SK-N-SH (cell line): ENCODE measurements at regions not wholly inside any gene's neighbourhood (a gene's known extent, or its start where the extent isn't known, plus 50 kb on each side); places are given as distances from the start of the nearest gene placed in this dataset.
"Not testable (repeated sequence)": the region's sequence is repeated elsewhere in the genome, so short reads cannot be mapped to it uniquely, and the experiment has no call there.

Experiments
- CTCF ChIA-PET: fragments of 300-600, 350-600 bp; formaldehyde crosslinking; extraction: SDS; loops from one replicate; lab custom pipeline; 2021; lab: Yijun Ruan, JAX
- POLR2A ChIA-PET: fragments of 350-600 bp; sonication (Branson Sonifier 250); formaldehyde crosslinking; extraction: SDS; loops from one replicate; lab custom pipeline; 2020; ENCODE audit warnings: antibody characterized with exemption, inconsistent platforms; lab: Yijun Ruan, JAX
- DNase-seq: peaks from one replicate; pipeline ENCODE4 v3.0.0; 2012
- H2AFZ ChIP-seq: fragments of 200-600 bp; sonication (generic); 2 replicates; pipeline ENCODE4 v1.8.1; 2016; ENCODE audit warnings: antibody characterized with exemption, mild to moderate bottlenecking, low read depth
- H3F3A ChIP-seq: fragments of 200-600 bp; sonication (generic); replicated peaks from 2 replicates; pipeline ENCODE3; 2016; ENCODE audit warnings: antibody characterized with exemption, mild to moderate bottlenecking; ENCODE audit not compliant: insufficient read depth
- H3K27ac ChIP-seq, 2 experiments: fragments of 200-500 bp in 1 of 2; fragments of 200-600 bp in 1 of 2; sonication (Bioruptor generic) in 1 of 2; sonication (generic), shearing (Covaris generic) in 1 of 2; 2 replicates each; pipeline versions ENCODE4 v1.5.1 to v1.6.1; 2014 to 2016; ENCODE audit warnings: low read depth in 2 of 2, inconsistent platforms in 1 of 2, low read length in 1 of 2, mild to moderate bottlenecking in 1 of 2, mixed read lengths in 1 of 2
- H3K27me3 ChIP-seq: fragments of 200-600 bp; sonication (generic), shearing (Covaris generic); 2 replicates; pipeline ENCODE4 v1.6.1; 2016; ENCODE audit warnings: mixed run types; ENCODE audit not compliant: insufficient read depth
- H3K36me3 ChIP-seq, 2 experiments: fragments of 200-500 bp in 1 of 2; fragments of 200-600 bp in 1 of 2; sonication (Bioruptor generic) in 1 of 2; sonication (generic) in 1 of 2; replicated peaks in 1 of 2; 2 replicates each; pipeline versions ENCODE3 to v1.5.1; 2014 to 2016; ENCODE audit warnings: low read length in 1 of 2, mild to moderate bottlenecking in 1 of 2; ENCODE audit not compliant: insufficient read depth in 2 of 2, control insufficient read depth in 1 of 2
- H3K4me1 ChIP-seq, 2 experiments: fragments of 200-500 bp in 1 of 2; fragments of 200-600 bp in 1 of 2; sonication (Bioruptor generic) in 1 of 2; sonication (generic), shearing (Covaris generic) in 1 of 2; 2 replicates each; pipeline versions ENCODE4 v1.5.1 to v1.6.1; 2014 to 2016; ENCODE audit warnings: low read depth in 1 of 2, low read length in 1 of 2, mixed run types in 1 of 2; ENCODE audit not compliant: insufficient read depth in 2 of 2, control insufficient read depth in 1 of 2
- H3K4me2 ChIP-seq: fragments of 200-600 bp; sonication (generic), shearing (Covaris generic); 2 replicates; pipeline ENCODE4 v1.6.1; 2017; ENCODE audit warnings: mixed run types
- H3K4me3 ChIP-seq, 2 experiments: fragments of 200-500 bp in 1 of 2; fragments of 200-600 bp in 1 of 2; sonication (Bioruptor generic) in 1 of 2; sonication (generic), shearing (Covaris generic) in 1 of 2; 2 replicates each; pipeline versions ENCODE4 v1.5.1 to v1.8.1; 2014 to 2016; ENCODE audit warnings: low read depth in 2 of 2, inconsistent platforms in 1 of 2, low read length in 1 of 2, mild to moderate bottlenecking in 1 of 2, mixed read lengths in 1 of 2, moderate library complexity in 1 of 2
- H3K79me2 ChIP-seq: fragments of 200-600 bp; sonication (generic); 2 replicates; pipeline ENCODE4 v1.8.1; 2017; ENCODE audit warnings: mild to moderate bottlenecking; ENCODE audit not compliant: insufficient read depth
- H3K9ac ChIP-seq: fragments of 200-600 bp; sonication (generic); 2 replicates; pipeline ENCODE4 v1.6.1; 2017; ENCODE audit warnings: mixed run types
- H3K9me2 ChIP-seq: fragments of 200-600 bp; sonication (generic); 2 replicates; pipeline ENCODE4 v1.6.1; 2017; ENCODE audit warnings: mixed run types
- H3K9me3 ChIP-seq: fragments of 200-600 bp; sonication (generic); 2 replicates; pipeline ENCODE4 v1.6.1; 2017; ENCODE audit warnings: mixed run types, mild to moderate bottlenecking, moderate library complexity
- H4K20me1 ChIP-seq: fragments of 200-600 bp; sonication (generic); 2 replicates; pipeline ENCODE4 v1.6.1; 2017; ENCODE audit warnings: mild to moderate bottlenecking, mixed run types; ENCODE audit not compliant: insufficient read depth
- CHD2 ChIP-seq: fragments of 150-350 bp; IDR thresholded peaks from 2 replicates; pipeline ENCODE4 v1.6.1; 2018; ENCODE audit warnings: low read length; ENCODE audit not compliant: partially characterized antibody
- ELF1 ChIP-seq: IDR thresholded peaks from 2 replicates; pipeline ENCODE4 v1.4.0; 2012
- FOXJ3 ChIP-seq: sonication (generic); formaldehyde crosslinking; IDR thresholded peaks from 2 replicates; pipeline ENCODE4 v1.5.1; 2020; ENCODE audit warnings: mild to moderate bottlenecking, missing genetic modification reagents
- FOXM1 ChIP-seq: IDR thresholded peaks from 2 replicates; pipeline ENCODE4 v1.4.0; 2012; ENCODE audit warnings: low read depth, mild to moderate bottlenecking
- MXI1 ChIP-seq: IDR thresholded peaks from 2 replicates; pipeline ENCODE4 v1.6.1; 2012; ENCODE audit warnings: mild to moderate bottlenecking, low read depth, low read length, improper control_type of control experiment
- RCOR1 ChIP-seq: fragments of 150-350 bp; IDR thresholded peaks from 2 replicates; pipeline ENCODE4 v1.6.1; 2017; ENCODE audit warnings: antibody characterized with exemption, low read length
- SMC3 ChIP-seq: IDR thresholded peaks from 2 replicates; pipeline ENCODE4 v1.6.1; 2012; ENCODE audit warnings: low read depth, low read length, improper control_type of control experiment
- YY1 ChIP-seq: IDR thresholded peaks from 2 replicates; pipeline ENCODE4 v1.4.0; 2012; ENCODE audit warnings: low read depth, mild to moderate bottlenecking
- WGBS: methylation state at CpG from one replicate; pipeline ENCODE4 v1.1.6; 2017; ENCODE audit warnings: low lambda C conversion rate; 5-methylcytosine and 5-hydroxymethylcytosine counted together
- TF ChIP-seq, protein P1 (sequence below): IDR thresholded peaks from 2 replicates; pipeline ENCODE4 v1.4.0; 2012; ENCODE audit warnings: low read depth
- TF ChIP-seq, protein P2 (sequence below): IDR thresholded peaks from 2 replicates; pipeline ENCODE4 v1.4.0; 2012; ENCODE audit warnings: low read depth, borderline replicate concordance
- TF ChIP-seq, protein P3 (sequence below): IDR thresholded peaks from 2 replicates; pipeline ENCODE4 v1.4.0; 2012; ENCODE audit warnings: low read depth, borderline replicate concordance
- TF ChIP-seq, protein P4 (sequence below): fragments of 200-600 bp; sonication (generic); IDR thresholded peaks from 2 replicates; pipeline ENCODE4 v1.6.1; 2017; ENCODE audit warnings: antibody characterized with exemption, mild to moderate bottlenecking, moderate library complexity

DNA sequence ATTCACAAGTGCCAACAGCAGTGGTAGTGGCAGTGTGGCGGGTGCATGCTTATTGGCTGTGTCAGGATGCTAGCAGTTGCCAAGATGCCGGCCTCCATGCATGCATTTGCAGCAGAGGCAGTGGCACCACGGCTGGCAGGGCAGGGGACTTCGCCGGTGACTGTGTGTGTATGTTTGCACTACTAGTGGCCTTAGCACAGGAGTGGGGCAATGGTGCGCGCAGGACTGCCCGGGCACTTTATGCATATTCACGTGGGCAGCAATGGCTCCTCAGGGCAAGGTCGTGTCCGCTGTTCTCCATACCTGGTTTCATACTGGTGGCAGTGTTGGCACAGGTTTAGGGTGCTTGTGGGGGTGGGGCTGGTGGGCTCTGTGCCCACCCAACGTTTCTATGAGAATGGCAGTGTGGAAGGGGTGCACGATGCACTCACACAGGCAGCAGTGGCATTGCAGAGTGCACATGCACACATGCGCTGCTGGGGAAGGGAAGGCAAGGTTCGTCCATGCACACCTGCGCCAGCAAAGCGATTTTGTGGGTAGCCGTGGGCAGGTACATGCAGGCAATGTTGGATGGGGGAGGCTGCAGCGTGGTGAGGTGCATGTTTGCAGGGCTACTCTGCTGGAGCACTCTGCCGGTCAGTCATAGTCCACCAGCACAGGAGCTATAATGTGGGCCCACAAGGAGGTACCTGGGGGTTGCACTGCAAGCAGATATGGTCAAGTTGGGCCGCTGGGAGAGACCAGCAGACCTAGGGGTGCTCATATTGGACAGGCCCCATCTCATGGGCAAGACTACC lies 338.9 kb upstream of the TECRL start:
- no peak for TF ChIP-seq CHD2
- CTCF ChIA-PET: no interaction called here
- POLR2A ChIA-PET: no interaction called here
- Histone ChIP-seq H3K9me3 (no peaks in the 10 kb centered on the region), H3K79me2 (no peaks in the 10 kb centered on the region), H3K4me2 (no peak overlapping the region), H2AFZ (no peak overlapping the region), H3K4me1 (no peaks in the 10 kb centered on the region), H3K9ac (no peak overlapping the region), H3K27ac (no peak overlapping the region), H3K27me3 (no peaks in the 10 kb centered on the region), H3K9me2 (no peaks in the 10 kb centered on the region), H3K36me3 (no peaks in the 10 kb centered on the region), H3K4me3 (no peak overlapping the region), H4K20me1 (no peaks in the 10 kb centered on the region), H3F3A (no peaks in the 10 kb centered on the region)
- WGBS: 30% methylated on average over 12 of the region's 21 CpGs
- DNase-seq: no peak

DNA sequence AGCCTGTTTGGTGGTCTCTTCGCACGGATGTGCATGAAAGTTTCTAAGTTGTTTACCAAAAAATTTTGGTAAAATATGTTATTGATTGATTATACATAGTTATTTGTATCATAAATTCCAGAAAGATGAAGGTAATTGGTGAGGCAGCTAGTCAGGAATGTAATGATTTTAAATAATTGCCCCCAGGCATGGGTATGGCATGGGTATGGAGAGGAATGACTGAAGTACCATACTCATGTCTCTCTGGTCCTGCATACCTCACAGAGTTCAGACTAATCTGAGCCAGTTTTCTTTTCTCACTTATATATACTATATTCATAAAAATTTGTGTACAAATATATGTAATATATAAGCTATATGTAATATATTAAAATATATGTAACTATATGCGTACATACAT lies 329.0 kb upstream of the TECRL start:
- Histone ChIP-seq H3K4me3 (no peak overlapping the region), H4K20me1 (no peaks in the 10 kb centered on the region), H3K9ac (no peak overlapping the region), H3F3A (no peaks in the 10 kb centered on the region), H3K9me3 (no peaks in the 10 kb centered on the region), H3K4me2 (no peak overlapping the region), H3K9me2 (no peaks in the 10 kb centered on the region), H3K27ac (no peak overlapping the region), H3K79me2 (no peaks in the 10 kb centered on the region), H3K36me3 (no peaks in the 10 kb centered on the region), H3K4me1 (no peaks in the 10 kb centered on the region), H3K27me3 (no peaks in the 10 kb centered on the region), H2AFZ (no peak overlapping the region)
- POLR2A ChIA-PET: no interaction called here
- no peak for DNase-seq
- TF ChIP-seq MXI1: no peak
- TF ChIP-seq, protein P1, sequence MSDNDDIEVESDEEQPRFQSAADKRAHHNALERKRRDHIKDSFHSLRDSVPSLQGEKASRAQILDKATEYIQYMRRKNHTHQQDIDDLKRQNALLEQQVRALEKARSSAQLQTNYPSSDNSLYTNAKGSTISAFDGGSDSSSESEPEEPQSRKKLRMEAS: no peak
- TF ChIP-seq, protein P2, sequence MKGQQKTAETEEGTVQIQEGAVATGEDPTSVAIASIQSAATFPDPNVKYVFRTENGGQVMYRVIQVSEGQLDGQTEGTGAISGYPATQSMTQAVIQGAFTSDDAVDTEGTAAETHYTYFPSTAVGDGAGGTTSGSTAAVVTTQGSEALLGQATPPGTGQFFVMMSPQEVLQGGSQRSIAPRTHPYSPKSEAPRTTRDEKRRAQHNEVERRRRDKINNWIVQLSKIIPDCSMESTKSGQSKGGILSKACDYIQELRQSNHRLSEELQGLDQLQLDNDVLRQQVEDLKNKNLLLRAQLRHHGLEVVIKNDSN: no peak
- TF ChIP-seq, protein P3, sequence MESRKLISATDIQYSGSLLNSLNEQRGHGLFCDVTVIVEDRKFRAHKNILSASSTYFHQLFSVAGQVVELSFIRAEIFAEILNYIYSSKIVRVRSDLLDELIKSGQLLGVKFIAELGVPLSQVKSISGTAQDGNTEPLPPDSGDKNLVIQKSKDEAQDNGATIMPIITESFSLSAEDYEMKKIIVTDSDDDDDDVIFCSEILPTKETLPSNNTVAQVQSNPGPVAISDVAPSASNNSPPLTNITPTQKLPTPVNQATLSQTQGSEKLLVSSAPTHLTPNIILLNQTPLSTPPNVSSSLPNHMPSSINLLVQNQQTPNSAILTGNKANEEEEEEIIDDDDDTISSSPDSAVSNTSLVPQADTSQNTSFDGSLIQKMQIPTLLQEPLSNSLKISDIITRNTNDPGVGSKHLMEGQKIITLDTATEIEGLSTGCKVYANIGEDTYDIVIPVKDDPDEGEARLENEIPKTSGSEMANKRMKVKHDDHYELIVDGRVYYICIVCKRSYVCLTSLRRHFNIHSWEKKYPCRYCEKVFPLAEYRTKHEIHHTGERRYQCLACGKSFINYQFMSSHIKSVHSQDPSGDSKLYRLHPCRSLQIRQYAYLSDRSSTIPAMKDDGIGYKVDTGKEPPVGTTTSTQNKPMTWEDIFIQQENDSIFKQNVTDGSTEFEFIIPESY: no peak
- no peak for TF ChIP-seq SMC3
- no peak for TF ChIP-seq ELF1
- no peak for TF ChIP-seq FOXJ3
- no peak for TF ChIP-seq YY1
- no peak for TF ChIP-seq RCOR1
- TF ChIP-seq FOXM1: no peak
- TF ChIP-seq, protein P4, sequence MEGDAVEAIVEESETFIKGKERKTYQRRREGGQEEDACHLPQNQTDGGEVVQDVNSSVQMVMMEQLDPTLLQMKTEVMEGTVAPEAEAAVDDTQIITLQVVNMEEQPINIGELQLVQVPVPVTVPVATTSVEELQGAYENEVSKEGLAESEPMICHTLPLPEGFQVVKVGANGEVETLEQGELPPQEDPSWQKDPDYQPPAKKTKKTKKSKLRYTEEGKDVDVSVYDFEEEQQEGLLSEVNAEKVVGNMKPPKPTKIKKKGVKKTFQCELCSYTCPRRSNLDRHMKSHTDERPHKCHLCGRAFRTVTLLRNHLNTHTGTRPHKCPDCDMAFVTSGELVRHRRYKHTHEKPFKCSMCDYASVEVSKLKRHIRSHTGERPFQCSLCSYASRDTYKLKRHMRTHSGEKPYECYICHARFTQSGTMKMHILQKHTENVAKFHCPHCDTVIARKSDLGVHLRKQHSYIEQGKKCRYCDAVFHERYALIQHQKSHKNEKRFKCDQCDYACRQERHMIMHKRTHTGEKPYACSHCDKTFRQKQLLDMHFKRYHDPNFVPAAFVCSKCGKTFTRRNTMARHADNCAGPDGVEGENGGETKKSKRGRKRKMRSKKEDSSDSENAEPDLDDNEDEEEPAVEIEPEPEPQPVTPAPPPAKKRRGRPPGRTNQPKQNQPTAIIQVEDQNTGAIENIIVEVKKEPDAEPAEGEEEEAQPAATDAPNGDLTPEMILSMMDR: no peak
- WGBS: 54% methylated on average over 3 of the region's 3 CpGs
- CTCF ChIA-PET: no interaction called here

DNA sequence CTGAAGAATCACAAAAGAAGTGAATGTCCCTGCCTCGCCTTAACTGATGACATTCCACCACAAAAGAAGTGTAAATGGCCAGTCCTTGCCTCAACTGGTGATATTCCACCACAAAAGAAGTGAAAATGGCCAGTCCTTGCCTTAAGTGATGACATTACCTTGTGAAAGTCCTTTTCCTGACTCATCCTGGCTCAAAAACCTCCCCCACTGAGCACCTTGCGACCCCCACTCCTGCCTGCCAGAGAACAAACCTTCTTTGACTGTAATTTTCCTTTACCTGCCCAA lies 328.5 kb upstream of the TECRL start:
- H3K9me3 ChIP-seq, H3K79me2 ChIP-seq, H3K4me1 ChIP-seq, POLR2A ChIA-PET, H3K27ac ChIP-seq, H3K4me2 ChIP-seq, H3K4me3 ChIP-seq, H2AFZ ChIP-seq, H3K9me2 ChIP-seq, H3K36me3 ChIP-seq, H3K9ac ChIP-seq, H4K20me1 ChIP-seq, DNase-seq, H3K27me3 ChIP-seq, H3F3A ChIP-seq, CTCF ChIA-PET: not testable (repeated sequence)
- WGBS: 0% methylated on average over 2 of the region's 2 CpGs
